ENCODE measurements at regions not wholly inside any gene's neighbourhood (a gene's known extent, or its start where the extent isn't known, plus 50 kb on each side); places are given as distances from the start of the nearest gene placed in this dataset.

- H3K36me3 ChIP-seq = no peaks in the 10 kb centered on the region
- H3K4me3 ChIP-seq = no peak overlapping the region
- no peak overlapping the region for H3K27ac ChIP-seq
- WGBS, 2 donors = 46 to 53% methylated on average over 2 of the region's 2 CpGs
- H3K4me1 ChIP-seq = peaks cover 0 to 26% (median 0%) of the 10 kb centered on the region in 4 donors
- no peaks in the 10 kb centered on the region for H3K9me3 ChIP-seq
- no peak for DNase-seq (ENCODE audit: low spot score in 2 of 2)
- H3K27me3 ChIP-seq = peaks cover 2 to 8% of the 10 kb centered on the region in 2 donors
- TF ChIP-seq, protein P1, sequence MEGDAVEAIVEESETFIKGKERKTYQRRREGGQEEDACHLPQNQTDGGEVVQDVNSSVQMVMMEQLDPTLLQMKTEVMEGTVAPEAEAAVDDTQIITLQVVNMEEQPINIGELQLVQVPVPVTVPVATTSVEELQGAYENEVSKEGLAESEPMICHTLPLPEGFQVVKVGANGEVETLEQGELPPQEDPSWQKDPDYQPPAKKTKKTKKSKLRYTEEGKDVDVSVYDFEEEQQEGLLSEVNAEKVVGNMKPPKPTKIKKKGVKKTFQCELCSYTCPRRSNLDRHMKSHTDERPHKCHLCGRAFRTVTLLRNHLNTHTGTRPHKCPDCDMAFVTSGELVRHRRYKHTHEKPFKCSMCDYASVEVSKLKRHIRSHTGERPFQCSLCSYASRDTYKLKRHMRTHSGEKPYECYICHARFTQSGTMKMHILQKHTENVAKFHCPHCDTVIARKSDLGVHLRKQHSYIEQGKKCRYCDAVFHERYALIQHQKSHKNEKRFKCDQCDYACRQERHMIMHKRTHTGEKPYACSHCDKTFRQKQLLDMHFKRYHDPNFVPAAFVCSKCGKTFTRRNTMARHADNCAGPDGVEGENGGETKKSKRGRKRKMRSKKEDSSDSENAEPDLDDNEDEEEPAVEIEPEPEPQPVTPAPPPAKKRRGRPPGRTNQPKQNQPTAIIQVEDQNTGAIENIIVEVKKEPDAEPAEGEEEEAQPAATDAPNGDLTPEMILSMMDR (IDR thresholded peaks at IDR 0.05) = no peak
- no peak for TF ChIP-seq POLR2A (IDR thresholded peaks at IDR 0.05)
- no peak for TF ChIP-seq EP300 (IDR thresholded peaks at IDR 0.05)
Observed at GRCh38 chr12:111183094-111183493, 185.8 kb downstream of the PHETA1 start.

- Histone ChIP-seq H3K27ac (no peak overlapping the region), H3K4me1 (peaks cover 0 to 32% (median 0%) of the 10 kb centered on the region in 4 donors), H3K4me3 (no peak overlapping the region), H3K36me3 (no peaks in the 10 kb centered on the region), H3K27me3 (peaks cover 2 to 8% of the 10 kb centered on the region in 2 donors), H3K9me3 (no peaks in the 10 kb centered on the region)
- WGBS, 2 donors = 60 to 61% methylated on average over 16 of the region's 16 CpGs
- DNase-seq (ENCODE audit: low spot score in 2 of 2) = no peak
- TF ChIP-seq, protein P1 (IDR thresholded peaks at IDR 0.05) = no peak
- TF ChIP-seq EP300 (IDR thresholded peaks at IDR 0.05) (no peak), POLR2A (IDR thresholded peaks at IDR 0.05) (no peak)
Observed at GRCh38 chr12:111182382-111182781, 186.5 kb downstream of the PHETA1 start.

- Histone ChIP-seq H3K27ac (no peak overlapping the region), H3K27me3 (peaks cover 2 to 8% of the 10 kb centered on the region in 2 donors), H3K4me3 (no peak overlapping the region), H3K9me3 (no peaks in the 10 kb centered on the region), H3K4me1 (peaks cover 0 to 32% (median 0%) of the 10 kb centered on the region in 4 donors), H3K36me3 (no peaks in the 10 kb centered on the region)
- WGBS, 2 donors = 25 to 26% methylated on average over 18 of the region's 18 CpGs
- TF ChIP-seq EP300 (IDR thresholded peaks at IDR 0.05) (peak in 1 of 2 donors; percentile 34), POLR2A (IDR thresholded peaks at IDR 0.05) (no peak)
- TF ChIP-seq, protein P1 (IDR thresholded peaks at IDR 0.05) = no peak
- DNase-seq (ENCODE audit: low spot score in 2 of 2) = peak; percentile 79 to 90
Observed at GRCh38 chr12:111181143-111181726, 187.7 kb downstream of the PHETA1 start.

- Histone ChIP-seq H3K36me3 (no peaks in the 10 kb centered on the region), H3K9me3 (no peaks in the 10 kb centered on the region), H3K4me3 (no peak overlapping the region), H3K4me1 (peaks cover 0 to 32% (median 0%) of the 10 kb centered on the region in 4 donors), H3K27ac (no peak overlapping the region), H3K27me3 (peaks cover 2 to 8% of the 10 kb centered on the region in 2 donors)
- no peak for DNase-seq (ENCODE audit: low spot score in 2 of 2)
- TF ChIP-seq, protein P1 (IDR thresholded peaks at IDR 0.05) = no peak
- TF ChIP-seq POLR2A (IDR thresholded peaks at IDR 0.05) = no peak
- TF ChIP-seq EP300 (IDR thresholded peaks at IDR 0.05) = no peak
- WGBS, 2 donors = 34 to 36% methylated on average over 16 to 19 of the region's 19 CpGs
Observed at GRCh38 chr12:111180426-111181142, 188.3 kb downstream of the PHETA1 start.
